ENCODE measurements at regions not wholly inside any gene's neighbourhood (a gene's known extent, or its start where the extent isn't known, plus 50 kb on each side); places are given as distances from the start of the nearest gene placed in this dataset.

- TF ChIP-seq YY1 (IDR thresholded peaks at IDR 0.05; ENCODE audit: insufficient read depth, insufficient read length) (no peak), ZNF274 (IDR thresholded peaks at IDR 0.05; ENCODE audit: low read depth, low read length) (no peak)
Observed at GRCh38 chr20:1754306-1754705, 96.7 kb upstream of the SIRPG start.
